ENCODE measurements at regions not wholly inside any gene's neighbourhood (a gene's known extent, or its start where the extent isn't known, plus 50 kb on each side); places are given as distances from the start of the nearest gene placed in this dataset.
"Not testable (repeated sequence)": the region's sequence is repeated elsewhere in the genome, so short reads cannot be mapped to it uniquely, and the experiment has no call there.

- POLR2A ChIA-PET; H3K36me3 Mint-ChIP-seq (ENCODE audit: low read depth); H3K4me3 Mint-ChIP-seq; intact Hi-C loops (cut with micrococcal nuclease); H3K27me3 Mint-ChIP-seq; H3K4me1 Mint-ChIP-seq (ENCODE audit: low read depth); H3K27ac Mint-ChIP-seq; ATAC-seq; CTCF ChIA-PET; DNase-seq: not testable (repeated sequence)
- peaks cover 24% of the 10 kb centered on the region for H3K9me3 Mint-ChIP-seq
Measured at GRCh38 chr2:57276408-57276807, 770.2 kb upstream of the VRK2 start.

GRCh38 chr2:57278451-57278850, 768.2 kb upstream of the VRK2 start:
- no peaks in the 10 kb centered on the region for H3K27me3 Mint-ChIP-seq

GRCh38 chr2:57291209-57291608, 755.4 kb upstream of the VRK2 start:
- no peak overlapping the region for H3K4me3 Mint-ChIP-seq
- intact Hi-C loops (cut with micrococcal nuclease) = no loop called here
- peaks cover 12% of the 10 kb centered on the region for H3K9me3 Mint-ChIP-seq
- no peak overlapping the region for H3K27ac Mint-ChIP-seq
- no peaks in the 10 kb centered on the region for H3K27me3 Mint-ChIP-seq
- H3K4me1 Mint-ChIP-seq (ENCODE audit: low read depth) = no peaks in the 10 kb centered on the region
- H3K36me3 Mint-ChIP-seq (ENCODE audit: low read depth) = no peaks in the 10 kb centered on the region
- DNase-seq = no peak
- ChIA-PET POLR2A (no interaction called here), CTCF (no interaction called here)
- ATAC-seq = no peak
- no peak for TF ChIP-seq CTCF (IDR thresholded peaks at IDR 0.05)

More at GRCh38 chr2:57278451-57278850, 768.2 kb upstream of the VRK2 start:
- ATAC-seq = no peak
- Mint-ChIP-seq H3K36me3 (ENCODE audit: low read depth) (no peaks in the 10 kb centered on the region), H3K9me3 (peaks cover 26% of the 10 kb centered on the region), H3K4me3 (no peak overlapping the region), H3K4me1 (ENCODE audit: low read depth) (no peaks in the 10 kb centered on the region), H3K27ac (no peak overlapping the region)
- no peak for TF ChIP-seq CTCF (IDR thresholded peaks at IDR 0.05)
- ChIA-PET CTCF (interaction anchor here (1.0 kb wide), 1 partner anchor 534 kb away, joined by 3 read pairs; no protein-coding TSS in a partner anchor), POLR2A (no interaction called here)
- no peak for DNase-seq
- intact Hi-C loops (cut with micrococcal nuclease) = no loop called here

GRCh38 chr2:57296795-57297517, 749.6 kb upstream of the VRK2 start:
- Mint-ChIP-seq H3K4me1 (ENCODE audit: low read depth) (no peaks in the 10 kb centered on the region), H3K4me3 (no peak overlapping the region), H3K27me3 (no peaks in the 10 kb centered on the region), H3K36me3 (ENCODE audit: low read depth) (no peaks in the 10 kb centered on the region), H3K27ac (no peak overlapping the region), H3K9me3 (peaks cover 8% of the 10 kb centered on the region)
- DNase-seq = no peak
- ATAC-seq = no peak
- intact Hi-C loops (cut with micrococcal nuclease) = no loop called here
- TF ChIP-seq CTCF (IDR thresholded peaks at IDR 0.05) = no peak
- ChIA-PET POLR2A (no interaction called here), CTCF (no interaction called here)

GRCh38 chr2:57313678-57314077, 732.9 kb upstream of the VRK2 start:
- ATAC-seq = no peak
- H3K9me3 Mint-ChIP-seq = peaks cover 21% of the 10 kb centered on the region
- no peaks in the 10 kb centered on the region for H3K27me3 Mint-ChIP-seq
- CTCF ChIA-PET = no interaction called here
- POLR2A ChIA-PET = no interaction called here
- no peak overlapping the region for H3K4me3 Mint-ChIP-seq
- no peaks in the 10 kb centered on the region for H3K36me3 Mint-ChIP-seq (ENCODE audit: low read depth)
- H3K27ac Mint-ChIP-seq = no peak overlapping the region
- no peak for TF ChIP-seq CTCF (IDR thresholded peaks at IDR 0.05)
- no peaks in the 10 kb centered on the region for H3K4me1 Mint-ChIP-seq (ENCODE audit: low read depth)
- intact Hi-C loops (cut with micrococcal nuclease) = no loop called here
- DNase-seq = no peak

All from activated CD8-positive, alpha-beta T cell treated with anti-CD3 and anti-CD28 coated beads for 36 hours (primary cell).